ENCODE measurements at regions not wholly inside any gene's neighbourhood (a gene's known extent, or its start where the extent isn't known, plus 50 kb on each side); places are given as distances from the start of the nearest gene placed in this dataset.

GRCh38 chr15:72936691-72937679, 115.3 kb upstream of the NEO1 start:
- H3K27ac ChIP-seq, result no peak overlapping the region
- intact Hi-C loops (cut with DNase I), result no loop called here
- H3K4me3 ChIP-seq, result no peak overlapping the region
- no peaks in the 10 kb centered on the region for H3K36me3 ChIP-seq
- TF ChIP-seq CTCF (IDR thresholded peaks at IDR 0.05) (no peak), POLR2A (IDR thresholded peaks at IDR 0.05) (no peak)
- 71% methylated on average over 1 of the region's 11 CpGs for whole genome bisulfite sequencing (ENCODE audit: insufficient coverage, low coverage, low lambda C conversion rate, missing lambda C conversion rate)
- DNase-seq, result no peak
- no peak for ATAC-seq
- no peaks in the 10 kb centered on the region for H3K4me1 ChIP-seq
- H3K9me3 ChIP-seq, result no peaks in the 10 kb centered on the region
- H3K27me3 ChIP-seq, result no peaks in the 10 kb centered on the region

- no peaks in the 10 kb centered on the region for H3K4me1 ChIP-seq
- TF ChIP-seq POLR2A (IDR thresholded peaks at IDR 0.05) (no peak), CTCF (IDR thresholded peaks at IDR 0.05) (no peak)
- 78% methylated on average over 4 of the region's 4 CpGs for WGBS (ENCODE audit: insufficient coverage, low coverage, low lambda C conversion rate, missing lambda C conversion rate)
- DNase-seq, result no peak
- H3K4me3 ChIP-seq, result no peak overlapping the region
- H3K27me3 ChIP-seq, result no peaks in the 10 kb centered on the region
- no peaks in the 10 kb centered on the region for H3K9me3 ChIP-seq
- no peak for ATAC-seq
- H3K27ac ChIP-seq, result no peak overlapping the region
- no peaks in the 10 kb centered on the region for H3K36me3 ChIP-seq
- intact Hi-C loops (cut with DNase I), result no loop called here
Observed at GRCh38 chr15:72936237-72936636, 116.0 kb upstream of the NEO1 start.

- whole genome bisulfite sequencing (ENCODE audit: insufficient coverage, low coverage, low lambda C conversion rate, missing lambda C conversion rate), result 83% methylated on average over 1 of the region's 2 CpGs
- no peaks in the 10 kb centered on the region for H3K9me3 ChIP-seq
- DNase-seq, result no peak
- no peak for ATAC-seq
- no peak overlapping the region for H3K27ac ChIP-seq
- no peak overlapping the region for H3K4me3 ChIP-seq
- H3K4me1 ChIP-seq, result no peaks in the 10 kb centered on the region
- intact Hi-C loops (cut with DNase I), result no loop called here
- no peaks in the 10 kb centered on the region for H3K27me3 ChIP-seq
- no peak for TF ChIP-seq POLR2A (IDR thresholded peaks at IDR 0.05)
- TF ChIP-seq CTCF (IDR thresholded peaks at IDR 0.05), result no peak
- H3K36me3 ChIP-seq, result no peaks in the 10 kb centered on the region
Observed at GRCh38 chr15:72935521-72935920, 116.7 kb upstream of the NEO1 start.

- Histone ChIP-seq H3K27ac (no peak overlapping the region), H3K4me1 (no peaks in the 10 kb centered on the region), H3K27me3 (no peaks in the 10 kb centered on the region), H3K36me3 (no peaks in the 10 kb centered on the region), H3K9me3 (no peaks in the 10 kb centered on the region), H3K4me3 (no peak overlapping the region)
- TF ChIP-seq POLR2A (IDR thresholded peaks at IDR 0.05) (no peak), CTCF (IDR thresholded peaks at IDR 0.05) (no peak)
- DNase-seq (no peak), ATAC-seq (no peak)
- 93% methylated on average over 4 of the region's 4 CpGs for WGBS (ENCODE audit: insufficient coverage, low coverage, low lambda C conversion rate, missing lambda C conversion rate)
- intact Hi-C loops (cut with DNase I), result no loop called here
Observed at GRCh38 chr15:72934921-72935320, 117.3 kb upstream of the NEO1 start.

All from right lobe of liver (tissue), 6 donors.